ENCODE measurements at regions not wholly inside any gene's neighbourhood (a gene's known extent, or its start where the extent isn't known, plus 50 kb on each side); places are given as distances from the start of the nearest gene placed in this dataset.

DNA sequence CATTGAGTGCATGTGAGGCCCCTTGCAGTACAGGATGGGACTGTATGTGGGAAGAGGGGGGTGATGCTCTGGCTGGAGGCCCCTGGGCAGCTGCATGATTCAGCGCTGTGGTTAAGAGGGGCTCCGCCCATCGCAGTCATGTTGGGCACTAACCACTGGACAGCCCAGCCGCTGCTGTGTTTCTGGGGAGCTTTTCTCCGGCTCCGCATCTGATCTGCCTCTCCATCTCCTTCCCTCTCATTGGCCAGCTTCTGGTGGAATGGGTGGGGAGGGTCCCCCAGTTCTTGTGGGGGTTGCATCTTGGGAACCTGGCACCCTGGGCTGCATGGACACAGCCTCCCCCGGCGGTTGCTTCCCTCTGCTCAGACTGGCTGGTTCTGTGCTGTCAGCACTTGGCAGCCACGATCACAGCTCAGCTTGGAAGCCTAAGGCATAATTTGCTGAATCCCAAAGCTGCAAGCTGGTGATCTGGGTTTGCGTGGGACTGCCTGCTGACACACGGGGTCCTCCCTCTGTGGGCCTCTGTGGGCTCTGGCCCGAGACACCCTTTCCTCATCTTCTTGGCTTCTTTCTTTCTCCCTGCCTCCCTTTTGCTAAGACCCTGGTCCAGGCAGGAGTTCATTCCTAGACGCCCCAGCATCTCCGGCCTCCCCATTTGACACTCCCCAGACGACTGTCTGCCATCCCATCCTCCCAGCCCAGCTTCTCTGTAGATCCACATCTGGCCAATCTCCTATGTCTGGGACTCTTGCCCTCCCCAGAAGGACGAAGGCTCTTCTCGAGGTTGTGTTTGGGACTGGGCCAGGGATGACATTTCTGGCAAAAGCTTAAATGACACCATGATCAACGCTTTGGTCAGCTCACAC, 168.3 kb downstream of the SEC14L1 start:
- Histone ChIP-seq H3K9me3 (ENCODE audit: control insufficient read depth in 4 of 4, low read length in 3 of 4) (no peaks in the 10 kb centered on the region), H3K4me3 (ENCODE audit: low read depth in 1 of 3, low read length in 3 of 3) (no peak overlapping the region), H3K27me3 (ENCODE audit: control insufficient read depth in 4 of 4, insufficient read depth in 4 of 4, low read length in 3 of 4) (no peaks in the 10 kb centered on the region), H3K36me3 (ENCODE audit: control insufficient read depth in 4 of 4, insufficient read depth in 3 of 4, low read depth in 1 of 4, low read length in 3 of 4) (peaks cover 2 to 5% (median 3%) of the 10 kb centered on the region in 4 donors), H3K27ac (ENCODE audit: low read depth in 1 of 2, low read length in 2 of 2) (no peak overlapping the region), H3K4me1 (ENCODE audit: control insufficient read depth in 4 of 4, insufficient read depth in 4 of 4, low read length in 3 of 4) (peaks cover 33 to 74% (median 66%) of the 10 kb centered on the region in 4 donors), H3K9ac (ENCODE audit: low read depth in 1 of 2, low read length in 2 of 2) (no peak overlapping the region)
- 75% methylated on average over 18 of the region's 18 CpGs for WGBS
- TF ChIP-seq EGR1 (IDR thresholded peaks at IDR 0.05; ENCODE audit: low read depth in 2 of 2) (no peak), FOXA1 (IDR thresholded peaks at IDR 0.05) (no peak), RAD21 (IDR thresholded peaks at IDR 0.05) (no peak), RXRA (IDR thresholded peaks at IDR 0.05) (no peak), GABPA (IDR thresholded peaks at IDR 0.05 in 1 of 2, conservative IDR thresholded peaks at IDR 0.05 in 1 of 2) (no peak), JUND (IDR thresholded peaks at IDR 0.05) (no peak), FOXA2 (IDR thresholded peaks at IDR 0.05) (no peak), HNF4G (IDR thresholded peaks at IDR 0.05) (no peak), NR2F2 (IDR thresholded peaks at IDR 0.05) (no peak)
- TF ChIP-seq, protein P1, sequence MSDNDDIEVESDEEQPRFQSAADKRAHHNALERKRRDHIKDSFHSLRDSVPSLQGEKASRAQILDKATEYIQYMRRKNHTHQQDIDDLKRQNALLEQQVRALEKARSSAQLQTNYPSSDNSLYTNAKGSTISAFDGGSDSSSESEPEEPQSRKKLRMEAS (IDR thresholded peaks at IDR 0.05): no peak
- TF ChIP-seq, protein P2, sequence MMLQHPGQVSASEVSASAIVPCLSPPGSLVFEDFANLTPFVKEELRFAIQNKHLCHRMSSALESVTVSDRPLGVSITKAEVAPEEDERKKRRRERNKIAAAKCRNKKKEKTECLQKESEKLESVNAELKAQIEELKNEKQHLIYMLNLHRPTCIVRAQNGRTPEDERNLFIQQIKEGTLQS (IDR thresholded peaks at IDR 0.05): no peak
- DNase-seq (ENCODE audit: low spot score): no peak

DNA sequence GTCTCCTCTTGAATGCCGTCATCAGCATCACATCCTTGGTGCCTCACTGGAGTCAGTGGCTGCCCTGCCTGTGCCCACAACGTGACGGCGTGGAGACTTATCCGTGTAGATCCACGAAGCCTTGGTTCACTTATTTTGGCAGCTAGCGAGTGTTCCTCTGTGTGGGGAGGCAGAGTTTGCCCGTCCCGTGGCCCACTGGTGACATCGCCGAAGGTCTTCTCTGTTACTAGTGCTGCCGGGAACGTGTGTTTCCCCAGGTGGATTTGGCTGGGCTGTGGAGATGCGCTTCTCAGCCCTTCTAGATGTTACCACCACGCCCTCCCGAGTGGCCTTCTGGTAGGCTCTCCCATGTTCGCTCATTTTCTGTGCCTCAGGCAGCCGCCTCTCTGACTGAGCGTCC, 169.6 kb downstream of the SEC14L1 start:
- WGBS: 94% methylated on average over 19 of the region's 19 CpGs
- Histone ChIP-seq H3K27ac (ENCODE audit: low read depth in 1 of 2, low read length in 2 of 2) (no peak overlapping the region), H3K27me3 (ENCODE audit: control insufficient read depth in 4 of 4, insufficient read depth in 4 of 4, low read length in 3 of 4) (no peaks in the 10 kb centered on the region), H3K4me1 (ENCODE audit: control insufficient read depth in 4 of 4, insufficient read depth in 4 of 4, low read length in 3 of 4) (peaks cover 28 to 73% (median 65%) of the 10 kb centered on the region in 4 donors), H3K4me3 (ENCODE audit: low read depth in 1 of 3, low read length in 3 of 3) (no peak overlapping the region), H3K9me3 (ENCODE audit: control insufficient read depth in 4 of 4, low read length in 3 of 4) (no peaks in the 10 kb centered on the region), H3K36me3 (ENCODE audit: control insufficient read depth in 4 of 4, insufficient read depth in 3 of 4, low read depth in 1 of 4, low read length in 3 of 4) (peaks cover 2 to 5% (median 3%) of the 10 kb centered on the region in 4 donors), H3K9ac (ENCODE audit: low read depth in 1 of 2, low read length in 2 of 2) (no peak overlapping the region)
- DNase-seq (ENCODE audit: low spot score): no peak
- TF ChIP-seq TAF1 (conservative IDR thresholded peaks at IDR 0.05) (no peak), RAD21 (IDR thresholded peaks at IDR 0.05) (no peak), SP1 (IDR thresholded peaks at IDR 0.05) (no peak), GABPA (IDR thresholded peaks at IDR 0.05 in 1 of 2, conservative IDR thresholded peaks at IDR 0.05 in 1 of 2) (no peak), YY1 (IDR thresholded peaks at IDR 0.05) (no peak), RXRA (IDR thresholded peaks at IDR 0.05) (no peak), FOXA2 (IDR thresholded peaks at IDR 0.05) (no peak), HNF4A (conservative IDR thresholded peaks at IDR 0.05) (no peak), HNF4G (IDR thresholded peaks at IDR 0.05) (no peak), EGR1 (IDR thresholded peaks at IDR 0.05; ENCODE audit: low read depth in 2 of 2) (no peak), FOXA1 (IDR thresholded peaks at IDR 0.05) (no peak), JUND (IDR thresholded peaks at IDR 0.05) (no peak), NR2F2 (IDR thresholded peaks at IDR 0.05) (no peak)
- TF ChIP-seq, protein P3, sequence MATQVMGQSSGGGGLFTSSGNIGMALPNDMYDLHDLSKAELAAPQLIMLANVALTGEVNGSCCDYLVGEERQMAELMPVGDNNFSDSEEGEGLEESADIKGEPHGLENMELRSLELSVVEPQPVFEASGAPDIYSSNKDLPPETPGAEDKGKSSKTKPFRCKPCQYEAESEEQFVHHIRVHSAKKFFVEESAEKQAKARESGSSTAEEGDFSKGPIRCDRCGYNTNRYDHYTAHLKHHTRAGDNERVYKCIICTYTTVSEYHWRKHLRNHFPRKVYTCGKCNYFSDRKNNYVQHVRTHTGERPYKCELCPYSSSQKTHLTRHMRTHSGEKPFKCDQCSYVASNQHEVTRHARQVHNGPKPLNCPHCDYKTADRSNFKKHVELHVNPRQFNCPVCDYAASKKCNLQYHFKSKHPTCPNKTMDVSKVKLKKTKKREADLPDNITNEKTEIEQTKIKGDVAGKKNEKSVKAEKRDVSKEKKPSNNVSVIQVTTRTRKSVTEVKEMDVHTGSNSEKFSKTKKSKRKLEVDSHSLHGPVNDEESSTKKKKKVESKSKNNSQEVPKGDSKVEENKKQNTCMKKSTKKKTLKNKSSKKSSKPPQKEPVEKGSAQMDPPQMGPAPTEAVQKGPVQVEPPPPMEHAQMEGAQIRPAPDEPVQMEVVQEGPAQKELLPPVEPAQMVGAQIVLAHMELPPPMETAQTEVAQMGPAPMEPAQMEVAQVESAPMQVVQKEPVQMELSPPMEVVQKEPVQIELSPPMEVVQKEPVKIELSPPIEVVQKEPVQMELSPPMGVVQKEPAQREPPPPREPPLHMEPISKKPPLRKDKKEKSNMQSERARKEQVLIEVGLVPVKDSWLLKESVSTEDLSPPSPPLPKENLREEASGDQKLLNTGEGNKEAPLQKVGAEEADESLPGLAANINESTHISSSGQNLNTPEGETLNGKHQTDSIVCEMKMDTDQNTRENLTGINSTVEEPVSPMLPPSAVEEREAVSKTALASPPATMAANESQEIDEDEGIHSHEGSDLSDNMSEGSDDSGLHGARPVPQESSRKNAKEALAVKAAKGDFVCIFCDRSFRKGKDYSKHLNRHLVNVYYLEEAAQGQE (IDR thresholded peaks at IDR 0.05): no peak
- TF ChIP-seq, protein P2 (IDR thresholded peaks at IDR 0.05): no peak
- TF ChIP-seq, protein P1 (IDR thresholded peaks at IDR 0.05): no peak
- TF ChIP-seq, protein P4, sequence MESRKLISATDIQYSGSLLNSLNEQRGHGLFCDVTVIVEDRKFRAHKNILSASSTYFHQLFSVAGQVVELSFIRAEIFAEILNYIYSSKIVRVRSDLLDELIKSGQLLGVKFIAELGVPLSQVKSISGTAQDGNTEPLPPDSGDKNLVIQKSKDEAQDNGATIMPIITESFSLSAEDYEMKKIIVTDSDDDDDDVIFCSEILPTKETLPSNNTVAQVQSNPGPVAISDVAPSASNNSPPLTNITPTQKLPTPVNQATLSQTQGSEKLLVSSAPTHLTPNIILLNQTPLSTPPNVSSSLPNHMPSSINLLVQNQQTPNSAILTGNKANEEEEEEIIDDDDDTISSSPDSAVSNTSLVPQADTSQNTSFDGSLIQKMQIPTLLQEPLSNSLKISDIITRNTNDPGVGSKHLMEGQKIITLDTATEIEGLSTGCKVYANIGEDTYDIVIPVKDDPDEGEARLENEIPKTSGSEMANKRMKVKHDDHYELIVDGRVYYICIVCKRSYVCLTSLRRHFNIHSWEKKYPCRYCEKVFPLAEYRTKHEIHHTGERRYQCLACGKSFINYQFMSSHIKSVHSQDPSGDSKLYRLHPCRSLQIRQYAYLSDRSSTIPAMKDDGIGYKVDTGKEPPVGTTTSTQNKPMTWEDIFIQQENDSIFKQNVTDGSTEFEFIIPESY (IDR thresholded peaks at IDR 0.05): no peak
- TF ChIP-seq, protein P5, sequence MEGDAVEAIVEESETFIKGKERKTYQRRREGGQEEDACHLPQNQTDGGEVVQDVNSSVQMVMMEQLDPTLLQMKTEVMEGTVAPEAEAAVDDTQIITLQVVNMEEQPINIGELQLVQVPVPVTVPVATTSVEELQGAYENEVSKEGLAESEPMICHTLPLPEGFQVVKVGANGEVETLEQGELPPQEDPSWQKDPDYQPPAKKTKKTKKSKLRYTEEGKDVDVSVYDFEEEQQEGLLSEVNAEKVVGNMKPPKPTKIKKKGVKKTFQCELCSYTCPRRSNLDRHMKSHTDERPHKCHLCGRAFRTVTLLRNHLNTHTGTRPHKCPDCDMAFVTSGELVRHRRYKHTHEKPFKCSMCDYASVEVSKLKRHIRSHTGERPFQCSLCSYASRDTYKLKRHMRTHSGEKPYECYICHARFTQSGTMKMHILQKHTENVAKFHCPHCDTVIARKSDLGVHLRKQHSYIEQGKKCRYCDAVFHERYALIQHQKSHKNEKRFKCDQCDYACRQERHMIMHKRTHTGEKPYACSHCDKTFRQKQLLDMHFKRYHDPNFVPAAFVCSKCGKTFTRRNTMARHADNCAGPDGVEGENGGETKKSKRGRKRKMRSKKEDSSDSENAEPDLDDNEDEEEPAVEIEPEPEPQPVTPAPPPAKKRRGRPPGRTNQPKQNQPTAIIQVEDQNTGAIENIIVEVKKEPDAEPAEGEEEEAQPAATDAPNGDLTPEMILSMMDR (IDR thresholded peaks at IDR 0.05; ENCODE audit: low read depth, low read length, missing input control): no peak

Data from liver (tissue), 8 donors.